HG03432 (cell line): ENCODE measurements at regions not wholly inside any gene's neighbourhood (a gene's known extent, or its start where the extent isn't known, plus 50 kb on each side); places are given as distances from the start of the nearest gene placed in this dataset.
"Not testable (repeated sequence)": the region's sequence is repeated elsewhere in the genome, so short reads cannot be mapped to it uniquely, and the experiment has no call there.

Experiments used
- ATAC-seq: cut with Tn5 transposase; IDR thresholded peaks from one replicate; pipeline ENCODE4 v1.9.1; 2021; ENCODE audit warnings: mild to moderate bottlenecking, moderate library complexity; ENCODE audit not compliant: unreplicated experiment

- no peak for ATAC-seq
Measured at GRCh38 chr3:182124716-182125115, 413.0 kb downstream of the SOX2 start.

DNA sequence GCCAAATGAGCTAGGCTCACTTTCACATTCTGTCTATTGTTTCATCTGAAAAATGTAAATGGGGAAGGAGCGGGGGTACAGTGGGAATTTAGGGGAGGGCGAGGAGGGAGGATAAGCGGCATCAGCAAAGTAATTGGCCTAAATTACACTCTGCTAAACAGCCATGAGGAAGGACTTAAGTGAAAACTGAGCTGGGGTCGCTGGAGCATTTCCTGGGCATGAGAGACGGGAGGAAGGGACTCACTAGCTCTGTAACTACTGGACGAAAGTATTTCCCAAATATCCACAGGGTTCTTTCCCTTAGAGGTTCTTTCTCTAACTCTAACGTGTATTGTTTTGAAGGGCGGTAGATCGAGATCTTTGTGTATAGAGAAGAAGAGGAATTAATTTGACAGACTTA is 418.0 kb downstream of the SOX2 start:
- ATAC-seq: no peak

DNA sequence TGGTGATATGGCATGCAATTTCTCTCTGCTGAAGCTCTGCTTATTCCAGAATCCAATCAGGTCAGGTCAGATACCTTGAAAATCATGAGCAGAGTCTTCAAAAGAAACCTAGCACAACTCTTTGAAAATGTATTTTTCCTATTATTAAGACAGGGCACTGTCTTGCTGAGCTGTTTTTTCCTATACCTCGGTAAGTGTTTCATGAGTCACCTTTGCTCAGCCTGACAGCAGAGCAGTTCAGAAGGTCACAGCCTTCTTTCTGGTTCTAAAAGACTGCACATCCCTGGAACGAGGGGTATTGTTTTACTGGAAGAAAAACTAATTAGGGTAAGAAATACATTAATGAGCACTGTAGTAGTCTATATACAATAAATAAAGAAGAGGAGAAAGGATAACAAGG is 422.0 kb downstream of the SOX2 start:
- ATAC-seq: no peak

GRCh38 chr3:182135056-182135455 is 423.3 kb downstream of the SOX2 start:
- no peak for ATAC-seq

DNA sequence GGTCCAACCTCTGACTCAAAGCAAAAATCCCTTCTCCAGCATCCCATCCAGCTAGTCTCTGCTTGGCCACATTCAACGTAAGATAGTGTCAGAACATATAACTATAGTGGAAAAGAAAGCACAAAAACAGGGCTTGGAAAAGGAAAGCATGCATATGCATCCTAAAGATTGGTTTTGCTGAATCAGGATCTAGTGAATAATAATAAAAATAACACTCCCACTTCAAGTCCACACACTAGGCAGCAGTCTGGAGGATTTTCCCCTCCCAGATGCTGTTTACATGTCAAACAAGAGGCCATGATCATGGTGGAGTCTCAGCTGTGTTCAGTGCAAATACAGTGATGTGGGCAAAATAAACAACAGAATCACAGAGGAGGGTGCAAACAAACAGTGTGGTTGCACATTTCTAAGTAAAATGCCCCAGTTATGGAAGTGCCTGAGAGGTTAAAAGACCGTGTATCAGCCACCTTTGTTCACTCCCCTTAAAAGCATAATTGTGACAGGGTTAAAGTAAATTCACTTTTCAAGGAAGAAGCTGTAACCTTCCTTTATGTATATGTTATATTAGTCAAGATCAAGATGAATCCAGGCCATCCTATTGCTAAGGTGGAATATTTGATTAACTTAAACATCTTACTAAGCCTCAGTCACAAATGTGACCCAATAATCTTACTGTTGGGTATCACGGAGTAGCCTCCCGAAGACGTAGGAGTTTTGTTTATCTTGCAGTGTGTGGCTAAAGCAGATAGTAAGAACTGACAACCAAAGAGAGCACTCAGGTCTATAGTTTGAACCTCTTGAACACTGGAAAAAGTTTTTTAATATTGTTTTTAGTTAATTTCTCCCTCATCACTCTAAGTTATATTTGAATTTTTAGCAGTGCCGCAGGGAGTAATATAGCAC is 424.5 kb downstream of the SOX2 start:
- ATAC-seq: no peak

DNA sequence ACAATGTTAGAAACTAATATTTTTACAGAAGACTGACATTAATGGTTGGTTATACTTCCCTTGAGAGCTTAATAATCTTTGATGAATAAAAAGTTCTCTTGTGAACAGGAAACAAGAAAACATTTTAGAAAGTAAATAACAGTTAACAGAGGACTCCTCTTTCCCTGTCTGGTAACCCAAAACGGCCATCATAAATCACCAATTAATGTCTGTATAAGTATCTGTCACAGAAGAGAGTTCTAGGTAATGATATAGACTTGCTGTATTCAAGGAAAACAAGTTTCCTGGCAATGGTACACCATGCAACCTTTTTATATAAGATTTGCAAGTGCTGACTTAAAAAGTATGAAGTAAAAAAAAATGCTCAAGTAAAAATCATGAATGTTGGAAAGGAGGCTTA is 426.7 kb downstream of the SOX2 start:
- ATAC-seq: no peak

DNA sequence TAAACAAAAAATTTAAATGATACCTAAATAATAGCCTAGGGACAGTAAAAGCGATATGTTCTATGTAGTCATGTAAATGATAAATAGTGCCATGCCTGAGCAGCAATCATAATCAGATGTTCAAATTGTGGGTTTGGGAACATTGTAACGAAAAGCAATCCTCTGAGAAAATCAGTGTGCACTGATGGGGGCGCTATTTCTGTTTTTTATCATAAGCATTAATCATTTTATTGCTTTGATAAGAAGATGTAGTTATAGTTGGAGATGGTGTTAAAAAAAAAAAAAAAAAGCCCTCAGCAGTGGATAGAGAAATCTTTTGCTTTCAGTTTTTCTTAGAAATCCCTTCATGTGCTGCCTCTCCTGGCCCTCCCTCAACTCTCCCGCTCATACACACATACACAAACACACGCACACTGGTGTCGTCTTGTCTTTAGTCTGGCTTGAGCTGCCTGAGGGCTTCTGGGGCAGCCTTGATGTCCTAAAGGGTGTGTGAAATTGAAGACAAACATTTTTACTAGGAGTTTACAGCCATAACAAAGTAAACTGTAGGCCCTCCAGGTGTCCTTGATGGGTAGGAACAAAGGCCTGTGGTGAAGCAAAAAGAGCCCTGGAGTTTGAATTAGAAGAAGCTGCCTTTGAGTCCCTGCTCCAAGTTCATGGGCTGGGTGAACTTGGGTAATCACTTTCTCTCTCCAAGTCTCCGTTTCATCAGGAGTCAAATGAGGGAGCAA is 428.1 kb downstream of the SOX2 start:
- ATAC-seq: no peak

DNA sequence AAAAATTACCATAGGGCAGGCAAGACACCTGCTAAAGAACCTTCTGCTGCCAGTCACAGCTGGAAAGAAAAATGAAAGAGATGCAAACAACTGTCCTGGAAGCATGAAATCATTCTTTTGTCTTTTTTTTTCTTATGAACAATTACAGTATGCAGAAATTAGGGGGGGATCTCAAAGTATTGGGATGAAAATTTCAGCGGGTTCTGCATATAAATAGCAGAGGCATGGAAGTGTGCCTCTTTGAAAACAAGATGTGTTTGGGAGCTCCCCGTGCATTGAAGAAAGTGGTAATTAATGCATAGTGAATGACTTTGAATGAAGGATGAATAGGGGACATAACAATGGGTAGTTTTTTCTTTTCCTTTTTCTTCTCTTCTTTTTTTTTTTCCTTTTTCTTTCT is 431.2 kb downstream of the SOX2 start:
- no peak for ATAC-seq

- ATAC-seq: no peak
Measured at GRCh38 chr3:182143903-182144302, 432.2 kb downstream of the SOX2 start.

DNA sequence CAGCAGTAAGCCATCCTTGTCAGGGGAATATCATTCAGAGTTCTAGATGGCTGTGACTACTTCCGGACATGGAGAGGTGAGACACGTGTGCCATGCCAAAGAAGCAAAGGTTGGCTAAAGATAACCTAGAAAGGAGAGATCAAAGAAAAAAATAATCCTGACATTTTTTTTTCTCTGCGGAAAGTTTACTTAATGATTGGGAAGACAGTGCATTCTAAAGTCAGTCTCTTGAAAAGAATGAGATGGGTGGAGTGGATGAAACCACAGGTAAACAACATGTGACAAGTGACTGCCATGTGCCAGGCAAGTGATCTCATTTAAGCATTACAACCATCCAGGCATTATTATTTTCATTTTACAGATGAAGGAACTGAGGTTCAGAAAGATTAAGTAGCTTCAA is 436.6 kb downstream of the SOX2 start:
- no peak for ATAC-seq

GRCh38 chr3:182149594-182149993 is 437.9 kb downstream of the SOX2 start:
- no peak for ATAC-seq

GRCh38 chr3:182156326-182156725 is 444.6 kb downstream of the SOX2 start:
- not testable (repeated sequence) for ATAC-seq

DNA sequence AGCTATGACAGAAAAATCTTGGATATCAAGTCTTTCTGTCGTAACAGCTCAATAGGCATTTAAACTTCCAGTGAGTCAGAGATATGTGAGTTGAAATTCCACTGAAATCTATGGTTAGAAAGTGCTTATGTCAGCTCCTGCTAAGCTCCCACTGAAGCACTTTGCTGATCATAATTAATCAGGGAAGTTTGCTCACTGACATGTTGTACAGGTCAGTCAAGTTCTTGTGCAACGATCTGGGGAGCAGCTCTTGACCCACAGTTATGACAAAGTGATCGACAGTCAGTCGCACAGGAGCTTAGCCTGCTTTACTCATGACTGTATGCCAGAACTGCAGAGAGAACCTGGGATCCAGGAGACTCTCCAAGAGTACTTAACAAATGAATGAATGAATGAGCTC is 453.5 kb downstream of the SOX2 start:
- ATAC-seq: no peak

DNA sequence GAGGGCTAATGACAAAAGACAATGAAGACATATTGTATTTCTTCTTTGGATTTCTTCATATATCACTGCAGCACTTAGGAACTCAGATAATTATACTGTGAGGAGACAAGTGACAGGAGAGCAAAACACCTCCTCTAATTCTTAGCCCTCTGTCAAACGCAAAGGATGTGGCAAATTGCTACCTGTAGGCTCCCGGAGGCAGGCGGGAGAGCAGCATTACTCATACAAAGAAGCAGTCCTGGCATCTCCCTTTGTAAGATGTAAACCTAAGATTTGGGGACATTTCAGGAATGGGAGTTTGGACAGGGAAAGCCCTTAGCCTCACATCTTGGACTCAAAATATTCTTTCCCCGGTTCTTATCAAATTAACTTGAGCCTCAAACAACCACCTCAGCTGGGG is 460.8 kb downstream of the SOX2 start:
- ATAC-seq: no peak

DNA sequence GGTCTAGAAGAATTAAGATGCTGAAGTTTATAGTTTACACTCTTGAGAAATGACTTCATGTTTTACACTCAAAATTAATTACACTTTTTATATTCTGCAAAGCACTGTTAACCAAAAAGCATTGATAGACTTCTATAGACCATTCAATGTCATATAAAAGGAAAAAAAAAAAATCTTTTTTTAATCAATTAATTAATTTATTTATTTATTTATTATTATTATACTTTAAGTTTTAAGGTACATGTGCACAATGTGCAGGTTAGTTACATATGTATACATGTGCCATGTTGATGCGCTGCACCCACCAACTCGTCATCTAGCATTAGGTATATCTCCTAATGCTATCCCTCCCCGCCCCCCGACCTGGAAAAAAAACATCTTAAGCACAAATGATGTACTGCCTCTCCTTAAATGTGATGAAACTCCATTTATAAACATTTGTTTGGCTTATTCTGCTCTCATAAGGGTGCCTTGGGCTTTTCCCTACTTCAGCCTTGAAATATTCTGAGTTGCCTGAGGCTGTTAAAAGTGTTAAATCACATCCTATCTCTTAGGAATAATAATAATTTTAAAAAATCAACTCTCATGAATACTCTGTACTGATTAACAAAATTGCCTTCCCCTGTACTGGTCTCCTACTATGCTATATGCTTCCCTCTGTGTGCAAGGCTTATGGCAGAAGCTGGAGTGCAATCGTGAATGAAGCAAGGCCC is 466.9 kb downstream of the SOX2 start:
- no peak for ATAC-seq

DNA sequence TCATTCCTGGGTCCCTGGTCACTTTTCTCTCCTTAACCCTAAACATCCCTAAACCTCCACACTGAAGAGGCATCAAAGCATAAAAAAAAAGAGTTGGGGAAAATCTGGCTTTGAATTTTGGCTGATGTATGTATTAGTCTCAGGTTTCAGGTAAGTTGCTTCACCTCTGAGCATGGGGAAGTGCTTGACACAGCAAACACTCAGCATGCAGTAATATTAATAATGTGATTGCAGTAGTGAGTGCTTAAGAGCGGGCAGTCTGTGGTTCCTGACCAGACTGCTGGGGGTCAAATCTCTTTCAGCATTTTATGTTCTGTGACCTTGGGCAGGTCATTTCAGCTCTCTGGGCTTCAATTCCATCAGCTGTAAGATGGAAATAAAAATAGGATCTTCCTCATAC is 467.9 kb downstream of the SOX2 start:
- ATAC-seq: no peak

- ATAC-seq: no peak
Measured at GRCh38 chr3:182180654-182181385, 469.1 kb downstream of the SOX2 start.

DNA sequence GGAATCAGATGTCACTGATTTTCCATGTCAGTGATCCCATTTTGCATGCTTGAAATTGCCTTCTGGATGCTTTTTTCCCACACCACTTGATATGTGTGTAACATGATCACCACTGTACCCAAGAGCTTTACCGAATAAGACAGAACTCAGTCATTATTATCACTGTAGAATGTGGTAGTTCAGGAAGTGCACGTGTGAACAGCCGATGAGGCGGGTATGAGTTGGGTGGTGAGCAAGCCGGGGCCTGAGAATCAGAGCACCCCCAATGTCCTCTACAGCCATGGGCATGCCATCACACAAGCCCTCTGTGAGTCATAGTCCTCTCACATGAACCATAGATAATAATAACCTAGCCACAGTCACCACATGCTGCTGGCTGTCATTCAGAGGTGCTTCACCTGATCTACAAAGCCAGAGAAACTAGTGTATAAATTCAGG is 470.8 kb downstream of the SOX2 start:
- ATAC-seq: peak; percentile 93

GRCh38 chr3:182183716-182184430 is 472.1 kb downstream of the SOX2 start:
- no peak for ATAC-seq

- ATAC-seq: no peak
Measured at GRCh38 chr3:182185313-182185712, 473.6 kb downstream of the SOX2 start.
